GM19452 (cell line): ENCODE measurements at regions not wholly inside any gene's neighbourhood (a gene's known extent, or its start where the extent isn't known, plus 50 kb on each side); places are given as distances from the start of the nearest gene placed in this dataset.

Source experiments
- ATAC-seq: cut with Tn5 transposase; IDR thresholded peaks from one replicate; pipeline ENCODE4 v1.9.1; 2021; ENCODE audit not compliant: unreplicated experiment

DNA sequence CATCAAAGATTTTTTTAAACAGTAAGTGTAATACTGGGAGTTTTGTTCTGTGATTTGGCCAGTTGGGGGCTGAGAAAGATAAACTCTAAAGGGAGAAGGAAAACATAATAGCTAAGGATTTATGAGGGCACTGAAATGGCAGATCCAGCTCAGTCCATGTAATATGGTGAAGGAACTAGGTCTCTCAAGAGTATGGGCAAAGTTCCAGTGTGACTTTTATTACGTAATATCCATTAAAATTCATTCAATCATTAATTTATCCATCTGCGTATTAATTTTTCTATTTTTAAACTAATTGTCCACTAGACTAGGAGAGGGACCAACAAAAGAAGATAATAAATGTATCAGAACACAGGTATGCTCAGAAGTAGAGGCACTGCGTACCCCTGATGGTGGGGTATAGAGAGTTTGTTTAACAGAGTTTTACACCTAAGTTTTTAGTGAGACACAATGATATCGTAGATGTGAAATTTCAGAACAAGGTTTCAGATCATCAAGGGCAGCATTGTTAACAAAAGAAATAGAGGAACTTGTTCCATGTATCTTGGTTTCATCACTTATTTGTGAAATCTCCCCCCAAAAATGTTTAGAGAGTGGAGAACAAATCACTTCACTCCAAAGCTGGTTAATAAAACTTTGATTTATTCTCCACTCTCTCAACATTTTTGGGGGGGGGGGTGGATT is 351.1 kb downstream of the GRXCR1 start:
- ATAC-seq = no peak

DNA sequence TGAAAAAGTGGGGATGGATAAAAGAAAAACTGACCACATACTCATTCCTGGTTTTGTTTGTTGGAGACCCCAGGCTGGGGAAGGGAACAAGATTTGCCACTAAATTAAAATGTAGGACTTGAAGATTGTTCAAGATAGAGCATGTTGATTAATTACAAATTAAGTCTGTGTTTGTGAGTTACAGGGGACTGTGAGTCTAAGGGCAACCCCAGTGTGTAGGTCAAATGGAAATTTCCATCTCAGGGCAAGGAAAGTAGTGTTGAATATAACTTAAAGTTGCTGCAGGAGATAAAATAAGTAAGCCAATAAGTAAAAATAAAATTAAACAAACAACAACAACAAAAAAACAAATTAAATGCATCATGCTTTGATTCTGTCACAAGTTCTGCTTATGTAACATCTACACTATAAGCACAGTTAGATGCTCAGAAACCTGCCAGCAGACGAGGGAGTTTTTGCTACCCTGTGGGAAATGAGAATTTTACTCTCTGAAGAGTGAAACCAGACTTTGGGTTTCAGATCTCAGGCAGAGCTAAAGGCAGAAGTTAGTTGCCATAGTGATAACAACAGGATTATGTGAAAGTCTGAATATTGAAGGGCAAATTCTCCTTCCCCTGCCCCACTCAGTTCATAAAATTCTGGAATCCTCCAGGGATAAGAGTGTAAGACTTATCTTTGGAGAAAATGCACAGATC is 352.3 kb downstream of the GRXCR1 start:
- peak; percentile 98 for ATAC-seq

DNA sequence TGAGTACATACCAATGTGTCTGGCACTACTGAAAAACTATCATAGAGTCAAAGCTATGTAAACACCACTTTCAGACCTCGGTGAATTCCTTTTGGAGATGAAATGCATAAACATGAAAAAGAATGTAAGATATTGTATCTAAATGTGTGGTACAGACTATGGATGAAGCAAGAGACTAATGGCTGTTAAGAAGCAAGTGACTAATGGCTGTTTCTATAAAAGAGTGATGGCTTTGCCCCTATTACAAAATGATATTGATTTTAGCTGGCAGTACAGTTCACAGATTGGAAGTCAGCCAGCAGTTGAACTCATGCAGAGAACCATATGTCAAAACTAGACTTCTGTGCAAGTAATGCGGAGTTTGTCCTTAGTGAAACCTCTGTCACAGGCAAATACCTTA is 359.3 kb downstream of the GRXCR1 start:
- ATAC-seq = no peak

DNA sequence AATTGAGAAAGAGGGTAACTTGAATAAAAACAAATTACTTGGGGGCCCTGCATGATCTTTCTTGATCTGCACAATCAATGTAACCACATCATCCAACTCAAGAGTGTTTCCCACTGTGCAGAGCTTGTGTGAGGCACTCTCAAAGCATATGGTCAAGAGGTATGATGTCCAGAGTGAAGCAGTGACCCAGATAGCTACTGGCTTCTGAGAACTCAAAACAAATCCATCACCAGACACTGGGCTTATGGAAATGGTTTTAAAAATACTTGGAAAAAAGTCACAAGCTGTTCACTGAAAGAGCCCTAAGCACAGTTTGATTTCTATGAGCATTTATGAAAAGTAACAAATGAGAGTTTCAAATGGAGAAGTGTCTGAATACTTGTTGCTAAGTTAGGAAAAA is 361.0 kb downstream of the GRXCR1 start:
- ATAC-seq = no peak

DNA sequence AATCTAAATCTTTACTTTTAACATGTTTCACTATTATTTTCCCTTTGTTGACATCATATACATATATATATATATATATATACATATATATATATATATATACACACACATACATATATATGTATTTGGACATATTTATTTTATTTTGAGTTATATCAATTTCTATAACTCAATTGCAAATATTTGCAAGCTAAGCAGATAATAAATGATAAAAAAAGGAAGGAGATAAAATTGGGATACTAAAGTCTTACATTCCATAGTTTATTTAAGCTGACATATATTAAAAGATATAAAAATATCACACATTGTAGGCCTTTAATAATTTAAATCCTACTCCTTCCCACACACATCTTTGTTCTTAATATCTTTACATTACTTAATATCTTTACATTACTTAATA is 372.2 kb downstream of the GRXCR1 start:
- no peak for ATAC-seq

DNA sequence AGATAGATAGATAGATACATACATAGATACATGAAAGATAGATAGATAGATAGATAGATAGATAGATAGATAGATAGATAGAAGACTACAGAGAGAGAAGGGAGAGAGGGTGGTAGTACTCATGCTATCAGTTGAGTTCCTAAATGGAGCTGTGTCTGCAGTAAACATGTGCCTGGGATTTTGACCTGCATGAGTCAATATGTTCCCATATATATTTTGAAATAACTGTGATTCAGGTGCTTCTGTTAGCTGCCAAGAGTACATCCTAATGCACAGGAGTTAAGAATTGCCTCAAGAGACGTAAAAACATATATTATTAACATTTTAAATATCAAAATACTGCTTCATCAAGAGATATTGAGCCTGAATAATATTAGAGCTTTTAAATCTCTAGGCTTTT is 379.4 kb downstream of the GRXCR1 start:
- no peak for ATAC-seq

DNA sequence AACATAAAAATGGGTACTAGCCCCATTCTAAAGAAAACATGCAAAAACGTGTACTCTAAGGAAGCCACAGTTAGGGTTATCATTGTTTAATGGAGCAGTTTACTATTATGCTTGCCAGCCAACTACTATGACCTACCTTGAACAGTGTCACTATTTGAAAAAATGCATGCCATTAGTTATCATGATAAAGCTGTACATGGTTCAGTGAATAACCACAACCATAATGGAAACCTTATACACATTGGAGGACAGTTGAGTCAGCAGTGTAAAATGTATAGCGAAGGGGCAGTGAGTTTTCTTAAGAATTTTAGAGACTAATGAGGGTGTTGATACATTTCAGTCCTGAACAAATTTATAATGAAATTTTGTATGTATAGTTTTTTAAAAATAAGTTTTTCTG is 381.9 kb downstream of the GRXCR1 start:
- ATAC-seq = no peak

DNA sequence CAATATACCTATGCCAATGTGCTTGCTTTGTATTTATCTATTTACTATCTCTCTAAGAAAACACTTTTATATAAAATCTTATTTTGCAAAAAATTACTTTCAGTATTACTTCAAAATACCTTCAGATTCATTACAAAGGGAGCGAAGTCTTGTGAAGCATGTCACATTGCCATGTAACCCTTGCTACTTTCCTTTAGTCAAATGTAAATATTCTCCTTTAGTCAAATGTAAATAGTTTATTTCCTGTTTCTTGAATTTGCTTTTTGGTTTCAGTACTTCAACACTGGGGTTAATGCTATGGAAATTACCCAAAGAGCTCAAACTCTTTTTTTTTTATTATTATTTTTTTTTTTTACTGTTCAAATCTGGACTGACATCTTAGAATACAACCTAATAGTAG is 383.3 kb downstream of the GRXCR1 start:
- ATAC-seq = no peak

DNA sequence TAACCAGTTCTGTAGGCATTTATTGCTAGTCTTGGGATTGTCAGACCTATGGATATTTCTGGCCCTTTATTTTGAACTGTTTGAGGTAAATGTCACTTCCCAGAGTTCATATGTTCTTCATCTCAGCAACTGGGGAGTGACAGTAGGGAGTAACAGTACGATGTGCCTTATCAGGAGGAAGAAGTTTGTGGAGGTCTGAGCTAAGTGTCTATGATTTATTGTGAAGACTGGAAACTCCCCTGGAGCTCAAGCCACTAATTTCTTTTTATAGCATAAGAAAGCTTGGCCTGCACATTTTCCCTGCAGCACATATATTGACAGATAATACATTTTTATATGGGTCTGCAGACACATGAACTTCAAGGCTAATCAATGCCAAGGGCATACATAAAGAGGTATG is 383.8 kb downstream of the GRXCR1 start:
- ATAC-seq = no peak

DNA sequence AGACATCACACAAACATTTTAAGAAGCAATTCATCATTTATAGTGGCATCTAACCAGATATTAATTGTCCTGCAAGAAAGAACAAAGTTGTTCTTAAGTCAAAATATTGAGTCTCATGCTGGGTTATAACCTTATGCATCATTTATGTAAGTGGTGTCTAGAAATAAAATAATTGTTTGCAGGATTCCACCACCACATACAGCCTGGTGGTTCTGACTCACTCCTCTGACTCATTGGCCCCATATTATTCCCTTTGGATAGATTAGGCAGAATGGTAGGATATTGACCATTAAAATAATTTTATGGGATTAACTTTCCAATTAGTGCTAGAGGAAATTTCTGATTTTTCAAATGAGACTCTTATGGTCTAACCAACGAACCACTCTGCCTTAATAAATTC is 384.5 kb downstream of the GRXCR1 start:
- no peak for ATAC-seq

DNA sequence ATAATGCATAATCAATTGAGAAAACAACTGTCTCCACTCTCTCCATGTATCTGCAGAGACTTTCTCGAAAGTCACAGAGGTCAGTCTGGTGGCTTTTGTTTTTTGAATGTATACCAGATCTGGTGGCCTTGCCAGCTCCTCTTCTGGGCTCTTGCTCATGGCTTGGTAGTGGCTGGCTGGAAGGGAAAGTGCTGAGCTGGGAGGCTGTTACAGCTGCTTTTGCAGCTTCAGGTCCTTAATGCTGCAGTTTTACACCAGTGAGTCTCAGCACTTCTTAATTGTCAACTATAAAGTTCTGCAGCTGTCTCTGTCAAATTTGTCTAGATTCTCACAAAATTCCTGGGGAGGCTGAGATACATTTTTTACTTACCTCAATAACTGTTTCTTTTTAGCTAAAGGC is 390.0 kb downstream of the GRXCR1 start:
- ATAC-seq = no peak

DNA sequence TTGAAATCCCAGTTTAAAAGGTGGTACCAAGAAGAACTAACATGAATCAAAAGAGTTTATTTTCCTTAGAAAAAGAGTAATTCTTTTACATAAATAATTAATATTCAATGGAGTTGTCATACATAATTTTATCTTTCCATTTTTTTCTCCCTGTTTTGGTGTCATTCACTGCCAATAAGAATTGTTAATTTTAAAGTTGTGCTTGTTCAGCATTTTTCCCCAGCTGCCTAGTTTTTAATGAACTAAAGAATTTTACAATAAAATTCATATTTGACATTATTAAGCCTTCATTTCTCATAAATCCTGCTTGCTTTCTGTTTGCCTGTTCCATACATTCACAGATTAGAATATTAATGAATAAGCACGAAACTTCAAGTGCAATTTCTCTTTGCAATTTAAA is 393.6 kb downstream of the GRXCR1 start:
- ATAC-seq = no peak

DNA sequence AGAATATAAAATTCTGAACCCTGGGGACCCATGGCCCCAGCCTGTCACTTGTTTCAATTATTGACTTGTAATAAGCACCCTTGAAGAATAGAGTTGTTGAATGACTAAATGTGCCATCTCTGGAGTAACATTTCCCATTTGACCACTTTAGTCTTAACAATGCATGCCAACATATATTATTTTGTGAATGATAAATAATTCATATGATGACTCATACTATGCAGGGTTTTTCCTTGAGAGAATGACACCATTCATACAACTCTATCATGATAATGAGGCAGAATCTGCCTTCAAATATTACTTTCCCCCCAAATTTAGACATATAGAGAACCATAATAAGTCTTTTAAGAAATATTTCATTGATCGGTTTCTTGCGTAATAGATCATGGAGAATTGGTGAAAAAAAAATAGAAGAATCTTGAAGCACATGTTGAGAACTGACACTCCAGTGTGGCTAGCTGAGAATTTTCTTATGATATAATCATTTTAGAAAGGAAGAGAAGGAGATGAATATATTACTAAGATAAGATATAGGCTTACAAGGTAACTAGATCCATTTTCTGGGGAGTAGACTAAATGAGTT is 404.5 kb downstream of the GRXCR1 start:
- no peak for ATAC-seq

DNA sequence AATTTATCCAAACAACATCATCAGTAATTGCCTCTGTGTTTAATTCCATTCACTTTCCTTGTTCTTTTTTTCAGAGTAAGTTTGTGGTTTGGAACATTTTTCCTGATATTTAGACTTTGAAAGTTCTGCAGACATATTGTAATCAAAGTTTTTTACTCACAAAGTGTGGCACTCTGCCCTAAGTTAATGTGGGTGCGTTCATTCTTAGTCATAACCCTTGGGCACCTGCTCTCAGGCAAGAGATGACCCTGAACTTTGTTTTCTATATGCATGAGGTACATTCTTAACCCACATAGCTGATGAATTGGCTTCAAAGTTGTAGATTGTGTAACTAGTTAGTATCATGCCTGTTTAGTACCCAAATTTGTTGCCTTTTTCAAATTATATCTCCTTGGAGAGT is 424.3 kb downstream of the GRXCR1 start:
- ATAC-seq = no peak

DNA sequence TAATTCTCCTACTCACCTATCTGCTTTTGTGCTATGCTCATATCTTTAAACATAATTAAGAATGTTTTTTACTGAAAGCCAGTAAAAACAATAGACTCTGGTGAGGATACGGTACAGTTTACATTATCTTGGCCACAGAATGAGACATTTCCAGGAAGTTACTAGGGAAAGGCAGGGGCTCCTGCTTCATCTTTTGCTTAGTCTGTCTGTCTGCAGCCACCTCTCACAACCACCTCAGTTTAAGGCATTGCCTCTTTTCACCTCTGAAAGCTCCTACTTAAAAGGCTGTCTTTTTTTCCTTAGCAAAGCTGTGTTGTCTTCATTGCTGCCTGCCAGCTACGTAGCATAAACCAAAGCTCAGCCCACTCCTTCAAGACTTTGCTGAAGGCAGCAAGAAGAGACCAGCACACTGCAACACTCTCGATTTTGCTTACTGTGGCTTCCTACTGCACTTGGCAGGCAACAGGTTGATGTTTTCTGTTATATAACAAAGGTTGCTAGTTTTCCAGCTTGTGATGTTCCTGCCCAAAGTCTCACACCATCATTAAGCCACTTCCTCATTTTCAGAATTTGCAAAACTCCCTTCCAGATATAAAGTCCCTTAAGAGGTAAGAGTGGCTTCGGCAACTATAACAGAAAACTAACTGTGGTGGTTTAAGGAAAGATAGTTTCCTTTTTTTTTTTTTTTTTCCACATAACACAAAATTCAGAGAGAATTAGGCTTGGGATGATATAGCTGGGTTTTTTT is 432.9 kb downstream of the GRXCR1 start:
- no peak for ATAC-seq

DNA sequence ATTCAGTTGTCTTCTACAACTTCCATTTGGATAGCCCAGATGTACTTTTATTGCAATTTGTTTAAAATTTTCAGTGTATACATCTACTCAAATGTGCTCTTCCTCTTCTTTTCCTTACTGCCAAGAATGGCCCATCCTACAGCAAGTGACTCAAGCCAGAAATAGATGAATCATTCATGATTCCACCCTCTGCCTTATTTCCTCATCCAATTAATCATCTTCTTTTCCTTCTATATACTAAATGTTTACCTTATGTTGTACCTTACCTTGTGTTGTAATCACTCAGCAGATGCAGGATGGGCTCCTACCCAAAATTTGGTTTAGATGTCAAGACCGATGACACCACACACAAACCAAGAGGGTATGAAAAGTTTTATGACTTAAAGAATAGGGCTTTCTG is 437.8 kb downstream of the GRXCR1 start:
- no peak for ATAC-seq

DNA sequence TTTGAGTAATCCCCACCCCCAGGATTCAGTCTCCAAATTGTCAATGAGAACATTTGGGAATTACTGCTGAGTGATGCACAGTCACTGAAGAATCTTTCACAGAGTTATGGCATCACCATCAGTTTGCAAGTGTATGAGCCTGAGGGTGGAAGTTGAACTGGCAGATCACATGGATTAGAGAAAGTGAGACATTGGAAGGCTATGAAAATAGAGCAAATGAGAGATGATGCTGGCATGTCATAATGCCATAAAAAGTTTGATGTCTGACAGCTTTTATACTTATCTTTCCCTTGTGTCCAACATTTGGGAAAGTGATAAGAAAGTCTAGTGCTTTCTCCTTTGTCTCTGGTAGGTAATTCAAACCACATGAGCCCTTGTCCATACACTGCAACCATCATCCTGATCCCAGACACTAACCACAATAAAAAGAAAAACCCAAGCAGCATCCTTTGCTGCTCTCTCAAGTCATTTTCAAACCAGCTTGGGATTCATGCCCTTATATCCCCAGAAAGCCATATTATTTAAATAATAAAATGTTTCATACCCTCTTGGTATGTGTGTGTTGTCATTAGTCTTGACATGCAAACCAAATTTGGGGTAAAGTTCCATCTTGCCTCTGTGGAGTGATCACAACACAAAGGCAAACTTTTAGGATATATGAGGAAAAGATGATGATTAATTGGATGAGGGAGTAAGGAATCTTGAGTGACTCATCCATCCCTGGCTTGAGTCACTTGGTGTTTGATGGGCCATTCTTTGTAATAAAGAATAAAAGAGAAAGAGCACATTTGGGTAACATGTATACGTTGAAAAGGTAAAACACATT is 438.9 kb downstream of the GRXCR1 start:
- ATAC-seq = no peak

DNA sequence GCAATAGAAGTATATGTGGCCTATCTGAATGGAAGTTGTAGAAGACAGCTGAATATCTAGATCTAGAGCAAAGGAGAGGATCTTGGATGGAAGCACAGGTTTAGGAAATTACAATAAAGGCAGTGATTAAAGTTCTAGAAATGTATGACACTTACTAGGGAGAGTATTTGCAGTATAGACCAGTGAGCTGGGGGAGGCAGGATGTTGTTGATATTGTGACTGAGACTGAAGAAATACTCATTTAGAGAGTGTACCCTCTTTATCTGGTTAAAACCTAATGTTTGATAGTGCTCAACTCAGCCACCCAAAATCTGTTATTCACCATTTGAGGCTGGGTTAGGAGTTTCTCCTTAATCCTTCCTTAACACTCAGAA is 439.5 kb downstream of the GRXCR1 start:
- ATAC-seq = no peak

DNA sequence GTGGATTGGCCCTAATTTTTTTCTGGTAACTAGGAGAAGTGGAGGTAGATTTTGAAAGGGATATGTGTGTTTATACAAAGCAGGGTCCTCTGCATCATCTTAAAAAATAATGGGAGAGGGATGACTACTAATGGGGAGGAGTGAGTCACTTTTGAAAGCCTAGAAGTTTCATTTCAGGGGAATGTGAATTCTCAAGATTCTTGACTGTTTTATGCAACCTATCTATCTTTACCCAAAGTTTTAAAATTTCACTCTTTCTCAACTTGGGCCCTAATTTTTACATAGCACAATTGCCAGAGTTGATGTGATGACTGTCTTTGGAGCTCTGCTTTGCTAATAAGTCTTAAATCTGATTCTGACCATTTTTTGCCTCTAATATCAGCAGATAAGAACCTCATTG is 445.2 kb downstream of the GRXCR1 start:
- no peak for ATAC-seq

DNA sequence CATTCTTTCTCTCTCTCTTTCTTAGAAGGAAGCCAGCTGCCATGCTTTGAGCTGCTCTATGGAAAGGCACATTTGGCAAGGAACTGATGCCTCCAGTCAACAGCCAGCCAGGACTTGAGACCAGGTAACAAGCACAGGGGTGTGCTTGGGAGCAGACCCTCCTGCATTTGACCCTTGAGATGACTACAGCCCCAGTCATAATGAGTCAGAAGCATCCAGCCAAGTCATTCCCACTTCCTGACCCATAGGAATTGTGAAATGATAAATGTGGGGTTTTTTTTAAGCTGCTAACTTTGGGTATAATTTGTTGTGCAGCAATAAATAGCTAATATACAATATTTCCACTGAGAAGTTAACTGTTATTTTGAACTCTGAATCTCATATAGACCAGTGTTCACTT is 446.9 kb downstream of the GRXCR1 start:
- ATAC-seq = no peak

DNA sequence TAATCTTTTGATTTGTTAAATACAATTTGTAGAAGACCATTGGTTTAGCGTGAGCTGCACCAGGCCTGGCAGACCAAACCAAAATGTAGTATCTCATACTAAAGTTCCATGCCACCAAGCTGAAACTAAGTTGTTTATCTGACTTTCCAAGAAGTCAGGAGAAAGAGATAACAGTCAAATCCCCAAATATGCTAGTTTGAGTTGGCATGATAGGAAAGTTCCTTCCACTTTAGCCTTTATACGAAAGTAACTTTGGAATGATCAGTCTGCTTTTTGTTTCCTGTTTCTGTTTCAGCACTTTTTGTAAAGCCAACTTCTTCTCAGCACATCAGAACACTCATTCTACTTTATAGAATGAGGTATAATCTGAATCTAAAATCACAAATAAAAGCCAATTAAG is 449.2 kb downstream of the GRXCR1 start:
- no peak for ATAC-seq
